GM12875 (cell line): ENCODE measurements at regions not wholly inside any gene's neighbourhood (a gene's known extent, or its start where the extent isn't known, plus 50 kb on each side); places are given as distances from the start of the nearest gene placed in this dataset.

Source experiments
- H3K4me3 ChIP-seq: one replicate; pipeline ENCODE4 v1.5.1; 2011; ENCODE audit warnings: low read depth, low read length, control low read depth
- TF ChIP-seq, protein P1 (sequence below): IDR thresholded peaks from 2 replicates; pipeline ENCODE4 v1.5.1; 2011; ENCODE audit warnings: low read depth, mild to moderate bottlenecking, control low read depth, inconsistent platforms, low read length, moderate library complexity, borderline replicate concordance; ENCODE audit not compliant: insufficient read depth

DNA sequence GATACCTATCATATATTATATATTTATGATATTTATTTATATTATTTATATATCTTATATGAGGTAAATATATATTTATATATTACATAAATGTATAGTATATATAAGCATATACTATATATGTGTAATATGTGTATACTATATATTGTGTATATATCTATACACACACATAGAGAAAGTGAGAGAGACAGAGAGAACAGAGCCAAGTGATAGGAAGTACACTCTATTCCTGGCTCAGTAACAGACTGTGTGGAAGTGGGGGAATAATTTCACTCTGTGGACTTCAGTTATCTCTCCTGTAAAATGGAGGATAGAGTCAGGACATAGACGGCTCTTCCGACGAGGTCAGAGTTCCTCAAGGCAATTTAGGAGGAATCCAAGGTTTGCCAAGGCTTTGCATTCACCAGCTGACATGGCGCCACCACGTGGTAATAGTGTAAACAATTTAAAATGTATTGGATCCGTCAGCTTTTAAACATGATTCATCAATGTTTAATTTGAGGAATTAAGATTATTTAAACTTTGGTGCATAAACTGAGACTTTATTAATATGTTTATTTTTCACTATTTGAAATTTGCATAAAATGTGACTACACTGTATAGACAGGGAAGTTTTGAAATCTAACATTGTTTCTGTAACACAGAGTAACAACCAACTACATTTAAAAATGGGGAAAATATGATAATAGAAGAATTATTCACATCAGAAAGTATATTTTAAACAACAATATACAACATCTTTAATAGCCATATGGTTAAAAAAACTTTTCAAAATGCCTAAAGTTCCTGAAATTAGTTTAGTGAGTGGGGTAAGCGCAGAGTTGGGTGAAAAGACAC lies 75.4 kb upstream of the TMEM244 start:
- H3K4me3 ChIP-seq, result no peak overlapping the region
- TF ChIP-seq, protein P1, sequence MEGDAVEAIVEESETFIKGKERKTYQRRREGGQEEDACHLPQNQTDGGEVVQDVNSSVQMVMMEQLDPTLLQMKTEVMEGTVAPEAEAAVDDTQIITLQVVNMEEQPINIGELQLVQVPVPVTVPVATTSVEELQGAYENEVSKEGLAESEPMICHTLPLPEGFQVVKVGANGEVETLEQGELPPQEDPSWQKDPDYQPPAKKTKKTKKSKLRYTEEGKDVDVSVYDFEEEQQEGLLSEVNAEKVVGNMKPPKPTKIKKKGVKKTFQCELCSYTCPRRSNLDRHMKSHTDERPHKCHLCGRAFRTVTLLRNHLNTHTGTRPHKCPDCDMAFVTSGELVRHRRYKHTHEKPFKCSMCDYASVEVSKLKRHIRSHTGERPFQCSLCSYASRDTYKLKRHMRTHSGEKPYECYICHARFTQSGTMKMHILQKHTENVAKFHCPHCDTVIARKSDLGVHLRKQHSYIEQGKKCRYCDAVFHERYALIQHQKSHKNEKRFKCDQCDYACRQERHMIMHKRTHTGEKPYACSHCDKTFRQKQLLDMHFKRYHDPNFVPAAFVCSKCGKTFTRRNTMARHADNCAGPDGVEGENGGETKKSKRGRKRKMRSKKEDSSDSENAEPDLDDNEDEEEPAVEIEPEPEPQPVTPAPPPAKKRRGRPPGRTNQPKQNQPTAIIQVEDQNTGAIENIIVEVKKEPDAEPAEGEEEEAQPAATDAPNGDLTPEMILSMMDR, result peak; percentile 44; the same call in 1 of the 2 replicates

DNA sequence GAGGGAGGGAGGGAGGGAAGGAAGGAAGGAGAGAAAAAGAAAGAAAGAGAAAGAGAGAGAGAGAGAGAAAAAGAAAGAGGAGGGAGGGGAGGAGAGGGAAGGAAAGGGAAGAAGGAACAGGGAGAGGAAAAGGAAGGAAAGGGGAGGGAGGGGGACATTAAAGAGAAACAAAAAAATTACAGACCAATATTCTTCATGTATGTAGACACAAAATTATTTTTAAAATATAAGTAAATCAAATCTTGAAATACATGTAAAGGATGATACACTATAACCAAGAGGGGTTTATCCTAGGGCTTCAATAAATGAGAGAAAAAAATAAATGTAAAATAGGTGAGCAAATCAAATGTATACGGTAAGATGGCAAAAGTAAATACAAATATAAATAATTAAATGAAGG lies 71.2 kb upstream of the TMEM244 start:
- no peak overlapping the region for H3K4me3 ChIP-seq
- TF ChIP-seq, protein P1, result no peak

DNA sequence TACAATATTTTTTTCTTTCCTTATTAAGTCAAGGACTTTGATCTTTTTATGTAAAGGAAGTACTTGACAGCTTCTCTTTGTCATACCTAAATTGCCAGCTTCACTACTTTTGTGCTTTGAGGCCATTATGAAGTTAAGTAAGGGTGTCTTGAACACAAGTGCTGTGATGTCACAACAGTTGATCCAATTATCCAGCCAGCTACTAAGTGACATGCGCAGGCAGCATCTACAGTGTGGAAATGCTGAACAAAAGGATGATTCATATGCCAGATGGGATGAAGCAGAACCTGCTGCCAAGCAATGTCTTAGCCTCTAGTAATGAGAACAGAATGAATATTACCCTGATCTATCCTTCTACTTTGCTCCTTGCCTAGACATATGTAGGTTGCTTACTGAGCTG lies 68.3 kb upstream of the TMEM244 start:
- no peak overlapping the region for H3K4me3 ChIP-seq

DNA sequence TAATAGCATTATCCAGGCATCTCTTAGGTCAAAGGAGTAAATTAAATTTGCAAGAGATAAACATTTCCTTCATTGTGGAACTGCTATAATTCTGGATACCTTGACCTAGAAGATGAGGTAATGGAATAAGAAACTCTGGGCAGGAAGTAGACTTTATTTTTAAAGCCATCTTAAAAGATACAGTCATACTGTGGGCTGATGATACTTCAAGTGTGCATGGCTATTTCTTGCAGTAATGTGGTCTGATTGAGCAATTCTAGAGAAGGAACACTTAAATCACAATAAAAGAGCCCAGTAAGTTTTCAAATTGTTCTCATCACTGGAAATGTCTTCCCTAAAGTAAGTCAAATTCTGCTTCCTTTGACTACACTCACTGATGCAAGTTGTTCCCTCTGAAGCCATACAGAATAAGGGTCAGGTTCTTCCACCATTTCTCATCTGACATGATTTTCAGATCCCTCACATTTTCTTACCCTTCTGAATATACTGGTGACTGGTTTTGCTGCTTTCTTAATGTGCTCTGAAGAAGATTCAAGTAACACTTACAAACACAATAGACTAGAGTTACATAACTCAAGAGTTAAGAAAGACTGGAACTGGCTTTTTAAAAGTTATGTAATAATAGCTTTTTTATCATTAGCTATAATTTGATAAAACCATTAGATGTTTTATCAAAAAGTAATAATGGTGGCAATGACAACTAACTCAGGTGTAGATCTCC lies 62.6 kb upstream of the TMEM244 start:
- H3K4me3 ChIP-seq, result no peak overlapping the region
- TF ChIP-seq, protein P1, result no peak

More for the DNA sequence above, 68.3 kb upstream of the TMEM244 start:
- TF ChIP-seq, protein P1, result no peak

DNA sequence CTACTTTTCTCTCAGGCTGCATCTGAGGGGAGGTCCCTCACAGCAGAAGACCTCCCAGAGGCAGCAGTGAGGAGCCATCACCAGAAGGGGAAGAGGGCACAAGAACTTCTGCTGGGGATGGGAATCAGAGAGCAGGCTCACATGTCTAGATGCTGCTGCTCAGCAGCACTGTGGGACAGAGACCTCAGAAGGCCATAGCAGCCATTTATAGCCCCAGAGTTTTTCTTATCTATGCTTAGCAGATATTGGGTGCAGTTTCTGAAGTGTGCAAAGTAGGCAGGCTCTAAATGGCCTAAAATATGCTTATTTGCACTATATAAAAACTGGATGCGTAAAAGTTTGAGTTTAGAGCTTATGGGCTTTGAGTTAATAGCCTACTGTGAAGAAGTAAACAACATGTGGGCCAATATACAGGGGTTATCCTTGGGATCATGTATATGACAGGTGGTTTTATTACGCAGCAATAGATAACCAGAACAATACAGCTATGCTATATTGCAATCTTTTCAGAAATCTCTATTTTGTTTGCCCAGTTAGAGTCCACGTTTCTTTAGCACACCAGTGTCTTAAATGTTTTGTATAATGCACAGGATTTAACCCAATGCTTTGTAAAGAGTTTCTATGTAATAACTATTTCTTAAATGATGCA lies 60.2 kb upstream of the TMEM244 start:
- H3K4me3 ChIP-seq, result no peak overlapping the region
- TF ChIP-seq, protein P1, result no peak

DNA sequence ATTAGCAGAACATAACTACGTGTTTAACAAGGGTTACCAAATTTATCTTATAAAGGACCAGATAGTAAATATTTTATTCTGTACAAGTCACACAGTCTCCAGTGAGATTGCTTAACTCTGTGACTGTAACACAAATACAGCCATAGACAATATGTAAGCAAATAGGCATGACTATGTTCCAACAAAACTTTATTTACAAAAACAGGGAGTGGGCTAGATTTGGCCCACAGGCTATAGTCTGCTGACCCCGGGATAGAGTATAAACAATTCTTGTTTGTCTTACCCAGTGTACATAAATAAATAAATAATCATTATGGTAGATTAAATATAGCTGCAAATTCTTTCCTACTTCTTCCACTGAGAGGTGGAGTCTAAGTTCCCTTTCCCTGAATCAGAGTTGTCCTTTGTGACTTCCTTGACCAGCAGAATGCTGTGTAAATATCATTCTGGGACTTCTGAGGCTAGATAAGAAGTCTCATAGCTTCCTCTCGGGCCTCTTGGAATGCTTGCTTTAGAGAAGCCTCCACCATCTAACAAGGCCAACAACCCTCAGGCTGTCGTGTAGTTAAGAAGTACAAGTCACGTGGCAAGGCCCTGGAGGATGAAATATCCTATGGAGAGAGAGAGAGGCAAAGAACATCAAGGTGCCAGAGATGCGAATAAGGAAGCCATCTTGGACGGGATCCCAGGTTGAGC lies 59.1 kb upstream of the TMEM244 start:
- H3K4me3 ChIP-seq, result no peak overlapping the region
- TF ChIP-seq, protein P1, result no peak
